HCT116 (cell line): ENCODE measurements at regions not wholly inside any gene's neighbourhood (a gene's known extent, or its start where the extent isn't known, plus 50 kb on each side); places are given as distances from the start of the nearest gene placed in this dataset.

Experiments
- ATAC-seq: fragments of 200-7000 bp; cut with Tn5 transposase; 2 replicates; pipeline ENCODE4 v1.9.1; 2020; ENCODE audit warnings: mild to moderate bottlenecking, moderate library complexity
- BruUV-seq: library from RNA; stranded (reverse); fragments of 400-500 nt; replicated peaks from 2 replicates; lab custom pipeline; 2021; lab: Mats Ljungman, UMichigan
- CTCF ChIA-PET: fragments of 300-600 bp; sonication (Branson Sonifier 250); formaldehyde crosslinking; loops from one replicate; lab custom pipeline; 2021; ENCODE audit warnings: antibody characterized with exemption; lab: Charles Lee
- POLR2A ChIA-PET: fragments of 300-600, 350-600 bp; sonication (Branson Sonifier 250); formaldehyde crosslinking; loops from one replicate; lab custom pipeline; 2021; ENCODE audit warnings: antibody characterized with exemption; lab: Charles Lee
- RAD21 ChIA-PET, 2 experiments: fragments of 300-600 bp; sonication (Branson Sonifier 250); formaldehyde crosslinking; loops; one replicate each; lab custom pipeline; 2023; ENCODE audit warnings: low total read pairs in 2 of 2; ENCODE audit not compliant: uncharacterized antibody in 2 of 2, unreplicated experiment in 2 of 2, low non-redundant PET in 1 of 2; lab: Charles Lee
- DNase-seq: peaks from one replicate; pipeline ENCODE4 v3.0.0-alpha.2; 2010; ENCODE audit warnings: low read depth, low spot score
- H2AFZ ChIP-seq: fragments of 200-600 bp; shearing (Covaris generic), sonication (generic); 2 replicates; pipeline ENCODE4 v1.6.1; 2017; ENCODE audit warnings: low read depth, mixed run types, mixed read lengths, antibody characterized with exemption, low read length; ENCODE audit not compliant: poor library complexity, severe bottlenecking
- H3K27ac ChIP-seq: 2 replicates; pipeline ENCODE4 v1.5.1; 2012; ENCODE audit warnings: low read depth, low read length
- H3K27me3 ChIP-seq: fragments of 200-600 bp; sonication (generic); 2 replicates; pipeline ENCODE4 v1.6.1; 2016; ENCODE audit warnings: mixed run types, low read length, mixed read lengths; ENCODE audit not compliant: insufficient read depth
- H3K36me3 ChIP-seq, 2 experiments: fragments of 200-500 bp in 1 of 2; fragments of 200-600 bp in 1 of 2; sonication (Bioruptor generic) in 1 of 2; sonication (generic) in 1 of 2; 2 replicates each; pipeline versions ENCODE4 v1.5.1 to v1.6.1; 2014 to 2016; ENCODE audit warnings: low read length in 2 of 2, inconsistent platforms in 1 of 2, mixed read lengths in 1 of 2, mixed run types in 1 of 2; ENCODE audit not compliant: insufficient read depth in 2 of 2, control insufficient read depth in 1 of 2
- H3K4me1 ChIP-seq, 2 experiments: fragments of 200-600 bp in 1 of 2; sonication (generic) in 1 of 2; 2 replicates each; pipeline versions ENCODE4 v1.5.1 to v1.6.1; 2012 to 2017; ENCODE audit warnings: low read length in 2 of 2, inconsistent platforms in 1 of 2, mild to moderate bottlenecking in 1 of 2, mixed read lengths in 1 of 2, mixed run types in 1 of 2, moderate library complexity in 1 of 2; ENCODE audit not compliant: insufficient read depth in 2 of 2, control insufficient read depth in 1 of 2
- H3K4me2 ChIP-seq: fragments of 200-600 bp; sonication (generic); 2 replicates; pipeline ENCODE4 v1.6.1; 2017; ENCODE audit warnings: mixed run types, low read length, mixed read lengths
- H3K4me3 ChIP-seq, 2 experiments: fragments of 200-600 bp in 1 of 2; sonication (generic) in 1 of 2; replicated peaks in 1 of 2; 2 replicates each; pipeline ENCODE4 v1.5.1; 2011 to 2016; ENCODE audit warnings: low read length in 2 of 2, control low read depth in 1 of 2, low read depth in 1 of 2, mild to moderate bottlenecking in 1 of 2, mixed read lengths in 1 of 2, mixed run types in 1 of 2
- H3K79me2 ChIP-seq: fragments of 200-600 bp; sonication (generic); 2 replicates; pipeline ENCODE4 v1.6.1; 2017; ENCODE audit warnings: mild to moderate bottlenecking, mixed run types, low read length, moderate library complexity, mixed read lengths; ENCODE audit not compliant: insufficient read depth
- H3K9ac ChIP-seq: fragments of 200-600 bp; sonication (generic); 2 replicates; pipeline ENCODE4 v1.6.1; 2016; ENCODE audit warnings: low read length, mixed read lengths
- H3K9me2 ChIP-seq: fragments of 200-600 bp; sonication (generic), shearing (Covaris generic); 2 replicates; pipeline ENCODE4 v1.6.1; 2017; ENCODE audit warnings: mixed run types, mild to moderate bottlenecking, moderate library complexity; ENCODE audit not compliant: insufficient read depth
- H3K9me3 ChIP-seq, 2 experiments: fragments of 200-500 bp in 1 of 2; fragments of 200-600 bp in 1 of 2; sonication (Bioruptor generic) in 1 of 2; sonication (generic) in 1 of 2; 2 replicates each; pipeline ENCODE4 v1.6.1; 2014 to 2017; ENCODE audit warnings: low read length in 2 of 2, mixed read lengths in 2 of 2, inconsistent platforms in 1 of 2, low read depth in 1 of 2, mild to moderate bottlenecking in 1 of 2, mixed run types in 1 of 2, moderate library complexity in 1 of 2; ENCODE audit not compliant: control insufficient read depth in 1 of 2, insufficient read depth in 1 of 2
- H4K20me1 ChIP-seq: fragments of 200-600 bp; sonication (generic), shearing (Covaris generic); 2 replicates; pipeline ENCODE4 v1.6.1; 2017; ENCODE audit warnings: mixed run types, mild to moderate bottlenecking, moderate library complexity; ENCODE audit not compliant: insufficient read depth
- CEBPB ChIP-seq: IDR thresholded peaks from 2 replicates; pipeline ENCODE4 v1.6.1; 2012; ENCODE audit warnings: low read depth
- ELF1 ChIP-seq: IDR thresholded peaks from 2 replicates; pipeline ENCODE4 v1.6.1; 2012; ENCODE audit warnings: low read depth, borderline replicate concordance
- EZH2 ChIP-seq: fragments of 200-600 bp; sonication (generic); IDR thresholded peaks from 2 replicates; pipeline ENCODE4 v1.6.1; 2017; ENCODE audit warnings: antibody characterized with exemption, mixed run types
- FOSL1 ChIP-seq: IDR thresholded peaks from 2 replicates; pipeline ENCODE4 v1.6.1; 2012; ENCODE audit warnings: low read depth
- JUND ChIP-seq: IDR thresholded peaks from 2 replicates; pipeline ENCODE4 v1.6.1; 2012
- MAX ChIP-seq: IDR thresholded peaks from 2 replicates; pipeline ENCODE4 v1.6.1; 2012
- POLR2A ChIP-seq: IDR thresholded peaks from 2 replicates; pipeline ENCODE4 v1.7.0; 2011; ENCODE audit warnings: borderline replicate concordance; ENCODE audit not compliant: insufficient read depth, insufficient read length; ENCODE audit errors: extremely low read depth
- RAD21 ChIP-seq: IDR thresholded peaks from 2 replicates; pipeline ENCODE4 v1.6.1; 2012; ENCODE audit warnings: low read depth, mild to moderate bottlenecking
- REST ChIP-seq: IDR thresholded peaks from 2 replicates; pipeline ENCODE4 v1.6.1; 2012; ENCODE audit warnings: low read depth
- SIN3A ChIP-seq: IDR thresholded peaks from 2 replicates; pipeline ENCODE4 v1.6.1; 2012; ENCODE audit warnings: low read depth
- SP1 ChIP-seq: IDR thresholded peaks from 2 replicates; pipeline ENCODE4 v1.6.1; 2012; ENCODE audit warnings: low read depth
- TCF7L2 ChIP-seq: IDR thresholded peaks from 2 replicates; pipeline ENCODE4 v1.7.0; 2011; ENCODE audit warnings: borderline replicate concordance, inconsistent platforms; ENCODE audit not compliant: insufficient read depth, insufficient read length; ENCODE audit errors: extremely low read depth
- YY1 ChIP-seq: IDR thresholded peaks from 2 replicates; pipeline ENCODE4 v1.6.1; 2011; ENCODE audit warnings: low read length, low read depth, moderate library complexity, mild to moderate bottlenecking; ENCODE audit not compliant: insufficient replicate concordance; ENCODE audit errors: extremely low read depth
- ZBTB33 ChIP-seq: IDR thresholded peaks from 2 replicates; pipeline ENCODE4 v1.6.1; 2011; ENCODE audit warnings: mild to moderate bottlenecking, low read length, moderate library complexity; ENCODE audit not compliant: insufficient replicate concordance; ENCODE audit errors: extremely low read depth
- ZFX ChIP-seq: fragments of 450-650 bp; IDR thresholded peaks from 2 replicates; pipeline ENCODE4 v1.6.1; 2017
- ZNF274 ChIP-seq: fragments of 200-500 bp; sonication (Bioruptor generic); IDR thresholded peaks from 2 replicates; pipeline ENCODE4 v1.6.1; 2014; ENCODE audit warnings: mild to moderate bottlenecking, low read depth, low read length, inconsistent platforms
- intact Hi-C: fragments of 100-400 bp; cut with micrococcal nuclease; formaldehyde crosslinking; loops from 2 replicates; pipeline ENCODE4 v1.10.0; 2022
- TF ChIP-seq, protein P1 (sequence below): IDR thresholded peaks from 2 replicates; pipeline ENCODE4 v1.6.1; 2012

DNA sequence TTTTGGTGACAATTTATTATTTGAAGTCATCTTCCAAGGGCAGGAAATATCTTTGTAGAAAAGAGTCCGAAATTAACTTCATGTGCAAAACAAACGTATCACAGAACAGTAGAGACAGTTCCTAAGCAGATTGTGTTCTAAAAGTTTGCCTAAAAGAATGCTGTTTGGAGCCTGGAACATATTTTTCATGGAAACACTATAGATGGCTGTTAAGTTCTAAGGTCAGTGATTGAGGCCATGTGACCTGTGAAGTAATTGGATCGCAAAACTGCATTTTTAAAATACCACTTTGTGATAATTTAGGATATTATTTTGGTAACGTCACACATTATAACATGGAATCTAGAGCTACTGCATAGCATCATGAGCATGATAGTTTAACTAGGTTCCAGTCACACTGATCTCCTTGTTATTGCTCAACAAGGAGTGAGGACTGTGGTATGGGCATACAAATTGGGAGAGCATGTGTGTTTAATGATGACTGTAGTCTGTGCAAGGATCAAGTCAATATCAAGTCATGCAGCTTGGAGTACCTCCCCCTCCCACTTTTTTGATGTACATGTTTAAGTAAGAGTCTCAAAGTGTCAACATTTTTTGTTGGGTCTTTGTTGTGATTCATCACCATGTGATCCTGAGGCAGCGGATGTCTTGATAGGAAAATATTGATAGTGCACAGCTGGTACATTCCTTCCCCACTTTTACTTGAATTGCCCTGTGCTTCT is 609.3 kb upstream of the CITED2 start:
- H3K4me1 ChIP-seq: peaks cover 6 to 14% of the 10 kb centered on the region in 2 experiments; a peak in 3 of 4 replicates

More for the DNA sequence above, 609.3 kb upstream of the CITED2 start:
- Histone ChIP-seq H3K9me3 (no peaks in the 10 kb centered on the region), H3K4me2 (no peak overlapping the region), H3K4me3 (no peak overlapping the region), H4K20me1 (no peaks in the 10 kb centered on the region), H3K27me3 (no peaks in the 10 kb centered on the region), H3K27ac (no peak overlapping the region), H3K9me2 (0 out of 2 replicates have a peak, but pooled peaks cover 2% of the 10 kb centered on the region), H3K79me2 (no peaks in the 10 kb centered on the region), H3K36me3 (no peaks in the 10 kb centered on the region), H3K9ac (no peak overlapping the region), H2AFZ (no peak overlapping the region)
- CTCF ChIA-PET: no interaction called here
- intact Hi-C loops: no loop called here
- no peak for TF ChIP-seq RAD21
- no peak for TF ChIP-seq ZFX
- TF ChIP-seq, protein P1, sequence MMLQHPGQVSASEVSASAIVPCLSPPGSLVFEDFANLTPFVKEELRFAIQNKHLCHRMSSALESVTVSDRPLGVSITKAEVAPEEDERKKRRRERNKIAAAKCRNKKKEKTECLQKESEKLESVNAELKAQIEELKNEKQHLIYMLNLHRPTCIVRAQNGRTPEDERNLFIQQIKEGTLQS: no peak
- no peak for TF ChIP-seq REST
- no peak for TF ChIP-seq POLR2A
- no peak for TF ChIP-seq YY1
- no peak for TF ChIP-seq SP1
- TF ChIP-seq ZBTB33: no peak
- no peak for TF ChIP-seq JUND
- TF ChIP-seq FOSL1: no peak
- TF ChIP-seq TCF7L2: no peak
- no peak for TF ChIP-seq ELF1
- no peak for TF ChIP-seq ZNF274
- no peak for TF ChIP-seq EZH2
- TF ChIP-seq MAX: no peak
- no peak for TF ChIP-seq CEBPB
- no peak for TF ChIP-seq SIN3A
- RAD21 ChIA-PET: no interaction called here
- DNase-seq (no peak), ATAC-seq (no peak)
- no TSS peak for BruUV-seq
- POLR2A ChIA-PET: no interaction called here
